Astrocyte (in vitro differentiated cells and primary cell): ENCODE measurements at regions not wholly inside any gene's neighbourhood (a gene's known extent, or its start where the extent isn't known, plus 50 kb on each side); places are given as distances from the start of the nearest gene placed in this dataset.

Experiments used
- CTCF ChIP-seq: IDR thresholded peaks from 2 replicates; pipeline ENCODE4 v1.5.1; 2011; ENCODE audit warnings: low read depth, mild to moderate bottlenecking, inconsistent platforms, low read length, moderate library complexity; ENCODE audit not compliant: insufficient read depth
- EZH2 ChIP-seq: IDR thresholded peaks from 2 replicates; pipeline ENCODE4 v1.6.1; 2012; ENCODE audit warnings: mild to moderate bottlenecking, low read length, inconsistent platforms; ENCODE audit not compliant: insufficient read depth

GRCh38 chr14:104289507-104289906, 151.1 kb downstream of the KIF26A start:
- no peak for TF ChIP-seq EZH2
- TF ChIP-seq CTCF, result no peak
